Activated T-cell treated with anti-CD3 and anti-CD28 coated beads, Interleukin-2, amount 50 U/mL, for 24 hours (primary cell): ENCODE measurements at regions not wholly inside any gene's neighbourhood (a gene's known extent, or its start where the extent isn't known, plus 50 kb on each side); places are given as distances from the start of the nearest gene placed in this dataset.

Experiments
- DNase-seq: peaks from one replicate; pipeline ENCODE4 v3.0.0-alpha.2; 2020
- H3K27ac Mint-ChIP-seq: 2 replicates; pipeline ENCODE4 v1.8.0; 2020; ENCODE audit warnings: mild to moderate bottlenecking, mixed read lengths
- H3K27me3 Mint-ChIP-seq: 2 replicates; pipeline ENCODE4 v1.8.0; 2020; ENCODE audit warnings: mixed read lengths
- H3K36me3 Mint-ChIP-seq: 2 replicates; pipeline ENCODE4 v1.8.0; 2020; ENCODE audit warnings: low read depth, mixed read lengths
- H3K4me1 Mint-ChIP-seq: 2 replicates; pipeline ENCODE4 v1.8.0; 2020; ENCODE audit warnings: low read depth, mixed read lengths
- H3K4me3 Mint-ChIP-seq: 2 replicates; pipeline ENCODE4 v1.8.0; 2020; ENCODE audit warnings: mild to moderate bottlenecking, moderate library complexity, mixed read lengths
- H3K9me3 Mint-ChIP-seq: 2 replicates; pipeline ENCODE4 v1.8.0; 2020; ENCODE audit warnings: mixed read lengths

DNA sequence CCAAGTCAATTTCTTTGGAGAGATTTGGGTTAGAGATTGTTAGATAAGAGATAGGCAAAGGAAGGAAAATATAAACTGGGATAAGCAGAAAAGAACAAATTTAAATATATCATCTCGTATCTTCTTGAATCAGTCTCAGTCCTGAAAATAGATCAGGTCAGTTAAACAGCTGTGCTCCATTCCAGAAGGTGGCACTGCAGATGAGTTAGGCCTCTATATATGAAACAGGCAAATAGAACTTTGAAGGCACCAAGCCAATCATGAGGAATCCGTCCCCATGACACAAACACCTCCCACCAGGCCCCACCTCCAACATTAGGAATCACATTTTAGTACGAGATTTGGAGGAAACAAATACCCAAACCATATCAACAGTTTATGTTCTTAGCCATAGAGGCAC is 605.5 kb upstream of the USP15 start:
- no peaks in the 10 kb centered on the region for H3K4me1 Mint-ChIP-seq
- no peak overlapping the region for H3K4me3 Mint-ChIP-seq
- no peaks in the 10 kb centered on the region for H3K9me3 Mint-ChIP-seq
- DNase-seq = no peak
- H3K36me3 Mint-ChIP-seq = no peaks in the 10 kb centered on the region
- no peaks in the 10 kb centered on the region for H3K27me3 Mint-ChIP-seq
- no peak overlapping the region for H3K27ac Mint-ChIP-seq

DNA sequence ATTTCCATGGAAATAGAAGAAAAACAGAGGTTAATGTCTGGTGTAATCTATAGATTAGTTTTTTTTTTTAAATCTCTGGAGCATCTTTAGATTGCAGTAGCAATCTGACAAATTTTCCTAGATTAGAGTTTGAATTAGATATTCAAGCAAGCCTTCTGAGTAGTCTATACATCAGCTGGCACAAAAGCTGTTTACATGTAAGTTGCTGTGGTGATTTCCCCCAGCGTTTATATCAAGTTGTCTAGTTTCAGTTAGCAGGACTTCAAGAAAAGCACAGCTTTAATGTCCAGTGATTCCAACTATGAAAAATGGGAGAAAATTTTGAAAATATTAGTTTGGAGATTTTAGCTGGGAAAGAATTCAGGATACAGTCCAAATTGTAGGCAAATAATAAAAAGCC is 605.0 kb upstream of the USP15 start:
- peaks cover 2% of the 10 kb centered on the region for H3K9me3 Mint-ChIP-seq
- H3K4me1 Mint-ChIP-seq = no peaks in the 10 kb centered on the region
- no peak for DNase-seq
- no peaks in the 10 kb centered on the region for H3K36me3 Mint-ChIP-seq
- no peak overlapping the region for H3K27ac Mint-ChIP-seq
- no peak overlapping the region for H3K4me3 Mint-ChIP-seq
- H3K27me3 Mint-ChIP-seq = no peaks in the 10 kb centered on the region

DNA sequence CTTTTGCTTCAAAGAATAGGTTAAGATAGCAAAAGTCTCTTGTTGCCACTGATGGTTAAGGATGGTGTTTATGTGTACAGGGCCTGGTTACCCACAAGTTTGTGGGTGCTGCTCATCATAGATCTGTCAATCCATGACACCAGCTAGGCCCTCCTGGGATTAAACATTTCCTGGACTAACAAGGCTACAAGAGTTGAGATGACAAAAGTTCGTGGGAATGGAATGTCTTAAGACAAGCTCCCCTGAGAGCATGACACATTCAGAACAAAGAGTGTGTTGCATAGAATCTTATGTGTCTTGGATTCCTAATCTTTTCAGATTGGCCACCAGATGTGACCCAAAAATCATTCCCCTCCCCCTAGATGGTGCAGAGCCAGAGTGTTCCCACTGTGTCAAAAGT is 592.5 kb upstream of the USP15 start:
- H3K4me1 Mint-ChIP-seq = no peaks in the 10 kb centered on the region
- no peak overlapping the region for H3K4me3 Mint-ChIP-seq
- DNase-seq = no peak
- H3K27ac Mint-ChIP-seq = no peak overlapping the region
- H3K9me3 Mint-ChIP-seq = peaks cover 21% of the 10 kb centered on the region
- no peaks in the 10 kb centered on the region for H3K36me3 Mint-ChIP-seq
- H3K27me3 Mint-ChIP-seq = no peaks in the 10 kb centered on the region

DNA sequence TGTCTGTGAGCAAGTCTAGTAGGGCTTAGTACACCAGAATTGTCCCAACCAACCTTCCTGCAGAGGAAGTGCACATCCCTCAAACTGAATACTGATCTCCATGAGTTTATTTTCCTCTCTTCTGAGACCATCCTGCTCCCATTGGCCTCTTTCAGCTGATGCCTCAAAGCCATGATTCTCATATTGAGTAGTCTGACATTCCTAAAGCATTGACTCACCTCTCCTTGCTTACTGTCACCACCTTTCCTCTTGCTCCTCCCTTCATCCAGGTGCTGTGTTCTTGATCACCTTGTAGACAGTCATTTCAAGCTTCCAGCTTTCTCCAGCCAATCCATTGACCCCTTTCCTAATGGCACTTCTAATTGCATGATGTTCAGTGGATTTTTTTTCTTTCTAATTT is 583.7 kb upstream of the USP15 start:
- H3K27ac Mint-ChIP-seq = no peak overlapping the region
- H3K27me3 Mint-ChIP-seq = no peaks in the 10 kb centered on the region
- no peak overlapping the region for H3K4me3 Mint-ChIP-seq
- no peaks in the 10 kb centered on the region for H3K4me1 Mint-ChIP-seq
- no peaks in the 10 kb centered on the region for H3K36me3 Mint-ChIP-seq
- H3K9me3 Mint-ChIP-seq = peaks cover 10% of the 10 kb centered on the region
- no peak for DNase-seq

DNA sequence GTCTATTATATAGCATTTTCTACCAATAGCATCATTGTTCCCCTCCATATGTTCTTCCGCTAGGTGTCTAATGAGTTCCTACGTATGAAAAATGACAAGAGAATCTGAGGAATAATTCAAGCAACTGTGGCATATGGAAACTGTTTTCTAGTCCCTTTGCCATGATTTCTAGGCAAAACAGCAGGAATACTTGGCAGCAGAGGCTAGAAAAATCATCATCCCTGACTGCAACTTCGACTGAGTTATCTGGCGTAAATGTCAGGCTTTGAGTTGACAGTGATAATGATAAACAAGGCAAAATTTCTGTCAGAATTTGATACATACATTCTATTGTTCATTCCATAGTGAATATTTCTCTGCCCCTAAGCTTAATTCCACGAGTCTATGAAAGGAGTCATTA is 572.8 kb upstream of the USP15 start:
- Mint-ChIP-seq H3K9me3 (no peaks in the 10 kb centered on the region), H3K27me3 (no peaks in the 10 kb centered on the region), H3K27ac (no peak overlapping the region), H3K4me1 (no peaks in the 10 kb centered on the region), H3K4me3 (no peak overlapping the region), H3K36me3 (no peaks in the 10 kb centered on the region)
- no peak for DNase-seq

DNA sequence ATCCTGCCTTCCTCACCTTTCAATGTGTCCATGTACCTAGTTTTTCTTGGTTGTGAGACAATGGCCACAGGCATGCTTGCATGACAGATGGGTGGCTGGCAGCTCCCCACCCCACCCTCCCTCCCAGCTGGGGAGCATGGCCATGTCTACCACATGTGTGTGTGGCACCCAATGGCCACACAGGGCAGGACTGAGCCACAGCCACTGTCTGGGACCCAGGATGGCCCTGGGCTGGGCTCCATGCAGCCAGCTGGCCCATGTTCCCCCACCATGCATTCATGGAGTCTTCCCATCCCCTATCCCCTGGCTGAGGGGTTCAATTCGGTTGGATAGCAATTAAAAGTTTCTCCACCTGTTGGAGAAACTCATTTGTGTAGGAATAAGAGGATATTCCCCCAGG is 566.0 kb upstream of the USP15 start:
- Mint-ChIP-seq H3K36me3 (no peaks in the 10 kb centered on the region), H3K27ac (no peak overlapping the region), H3K9me3 (peaks cover 15% of the 10 kb centered on the region), H3K4me3 (no peak overlapping the region), H3K27me3 (no peaks in the 10 kb centered on the region), H3K4me1 (no peaks in the 10 kb centered on the region)
- no peak for DNase-seq

DNA sequence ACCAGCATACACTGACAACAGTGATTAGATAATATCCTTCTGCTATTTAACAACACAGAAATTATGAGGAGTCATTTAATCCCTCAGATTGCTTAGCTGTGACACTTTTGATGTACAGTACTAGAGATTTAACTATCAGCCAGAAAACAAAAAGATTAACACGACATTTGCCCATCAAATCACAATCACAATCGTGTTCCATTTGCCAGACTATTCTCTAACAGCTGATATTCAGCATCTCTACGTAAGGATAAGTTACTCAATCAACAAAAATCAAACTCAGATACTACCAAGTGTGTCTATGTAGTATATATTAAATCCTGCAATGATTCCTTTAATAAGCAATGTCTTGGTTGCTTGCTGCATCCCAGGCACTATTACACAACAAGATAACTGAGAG is 558.7 kb upstream of the USP15 start:
- Mint-ChIP-seq H3K27me3 (no peaks in the 10 kb centered on the region), H3K9me3 (peaks cover 2% of the 10 kb centered on the region), H3K4me3 (no peak overlapping the region), H3K36me3 (no peaks in the 10 kb centered on the region), H3K27ac (no peak overlapping the region), H3K4me1 (no peaks in the 10 kb centered on the region)
- no peak for DNase-seq

DNA sequence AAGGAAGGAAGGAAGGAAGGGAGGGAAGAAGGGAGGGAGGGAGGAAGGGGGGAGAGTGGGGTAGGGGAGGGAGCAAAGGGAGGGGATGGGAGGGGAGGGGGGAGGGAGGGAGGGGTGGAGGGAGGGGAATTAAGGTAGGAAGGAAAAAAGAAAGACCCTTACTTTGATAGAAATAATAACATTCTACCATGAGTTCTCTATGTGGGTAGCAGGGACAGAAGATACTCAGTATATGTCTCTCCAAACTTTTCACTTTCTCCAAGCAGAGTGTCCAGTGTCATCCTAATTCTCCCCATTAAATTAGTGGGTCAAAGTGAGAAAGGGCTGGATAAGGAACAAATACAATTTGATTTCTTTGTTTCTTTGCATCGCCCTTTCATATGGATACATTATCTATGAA is 553.4 kb upstream of the USP15 start:
- DNase-seq = no peak
- Mint-ChIP-seq H3K36me3 (no peaks in the 10 kb centered on the region), H3K9me3 (no peaks in the 10 kb centered on the region), H3K27me3 (no peaks in the 10 kb centered on the region), H3K4me1 (no peaks in the 10 kb centered on the region), H3K27ac (no peak overlapping the region), H3K4me3 (no peak overlapping the region)

DNA sequence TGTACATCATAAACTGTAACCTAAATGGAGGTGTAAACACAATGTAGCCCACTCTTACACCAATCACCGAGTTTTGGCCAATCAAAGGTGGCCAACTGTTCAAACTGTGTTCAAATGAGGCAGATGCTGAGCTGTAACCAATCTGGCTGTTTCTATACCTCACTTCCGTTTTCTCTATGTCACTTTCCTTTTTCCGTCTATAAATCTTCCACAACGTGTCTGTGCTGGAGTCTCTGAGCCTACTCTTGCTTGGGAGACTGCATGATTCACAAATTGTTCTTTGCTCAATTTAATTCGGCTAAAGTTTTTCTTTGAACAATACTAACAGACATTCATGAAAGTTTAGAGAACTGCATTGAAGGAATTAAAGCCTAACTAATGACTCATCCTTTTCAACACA is 547.1 kb upstream of the USP15 start:
- Mint-ChIP-seq H3K36me3 (no peaks in the 10 kb centered on the region), H3K9me3 (no peaks in the 10 kb centered on the region), H3K27me3 (no peaks in the 10 kb centered on the region), H3K4me1 (no peaks in the 10 kb centered on the region), H3K27ac (no peak overlapping the region), H3K4me3 (no peak overlapping the region)
- no peak for DNase-seq

DNA sequence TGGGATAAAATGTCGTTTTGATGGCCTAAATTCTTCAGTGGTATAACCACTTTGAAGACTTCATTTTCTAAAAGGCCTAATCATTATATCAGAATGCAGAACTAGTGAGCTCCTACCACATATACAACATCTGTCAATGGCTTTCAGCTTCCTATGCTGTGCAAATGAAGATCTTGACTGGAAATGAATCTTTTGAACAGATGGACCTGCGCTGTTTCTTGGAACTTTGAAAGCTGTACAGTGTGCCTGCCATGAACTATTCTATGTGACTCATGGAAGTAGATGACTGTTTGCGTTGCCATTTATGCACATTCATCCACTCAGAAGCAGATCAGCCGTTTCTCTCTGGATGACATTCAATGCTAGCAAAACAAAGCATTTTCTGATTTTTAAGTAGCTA is 542.2 kb upstream of the USP15 start:
- H3K27ac Mint-ChIP-seq = no peak overlapping the region
- peaks cover 8% of the 10 kb centered on the region for H3K9me3 Mint-ChIP-seq

DNA sequence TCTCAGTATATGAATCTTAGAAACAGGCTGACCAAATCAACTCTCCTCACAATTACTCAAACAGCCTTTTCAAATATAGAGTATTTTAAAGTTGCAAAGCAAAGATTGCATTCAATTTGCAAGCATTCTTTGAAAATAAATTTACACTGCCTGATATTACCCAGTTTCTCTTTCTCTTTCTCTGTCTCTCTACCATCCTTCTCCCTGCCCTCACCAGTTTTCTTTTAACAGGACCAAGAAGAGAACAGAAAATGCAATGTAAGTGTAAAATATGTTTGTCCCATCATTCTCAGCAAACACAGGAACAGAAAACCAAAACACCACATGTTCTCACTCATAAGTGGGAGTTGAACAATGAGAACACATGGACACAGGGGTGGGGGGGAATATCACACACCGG is 520.3 kb upstream of the USP15 start:
- no peaks in the 10 kb centered on the region for H3K27me3 Mint-ChIP-seq
- no peaks in the 10 kb centered on the region for H3K4me1 Mint-ChIP-seq
- H3K27ac Mint-ChIP-seq = no peak overlapping the region
- DNase-seq = no peak
- no peaks in the 10 kb centered on the region for H3K36me3 Mint-ChIP-seq
- H3K4me3 Mint-ChIP-seq = no peak overlapping the region
- H3K9me3 Mint-ChIP-seq = no peaks in the 10 kb centered on the region

More for the DNA sequence above, 542.2 kb upstream of the USP15 start:
- H3K27me3 Mint-ChIP-seq = no peaks in the 10 kb centered on the region
- no peak overlapping the region for H3K4me3 Mint-ChIP-seq
- no peaks in the 10 kb centered on the region for H3K4me1 Mint-ChIP-seq
- DNase-seq = no peak
- no peaks in the 10 kb centered on the region for H3K36me3 Mint-ChIP-seq

DNA sequence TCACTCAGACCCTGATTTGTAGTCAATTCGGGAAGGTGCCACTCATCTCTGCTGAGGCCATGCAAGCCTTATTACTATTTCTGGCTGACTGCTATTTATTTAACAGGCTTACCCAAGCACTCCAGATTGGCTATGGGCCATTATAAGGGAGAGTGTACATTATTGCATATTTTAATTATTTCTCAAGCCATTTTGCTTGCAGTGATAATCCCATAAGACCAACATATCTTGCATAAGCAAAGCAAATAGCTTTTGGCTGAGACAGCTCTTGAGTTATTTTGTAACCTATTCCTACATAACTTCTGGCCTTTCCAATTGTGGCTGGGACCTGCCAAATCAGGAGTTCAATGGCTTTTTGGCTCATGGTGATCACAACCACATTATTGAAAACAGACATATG is 509.6 kb upstream of the USP15 start:
- Mint-ChIP-seq H3K27ac (no peak overlapping the region), H3K4me3 (no peak overlapping the region), H3K4me1 (no peaks in the 10 kb centered on the region), H3K36me3 (no peaks in the 10 kb centered on the region), H3K27me3 (no peaks in the 10 kb centered on the region), H3K9me3 (peaks cover 2% of the 10 kb centered on the region)
- no peak for DNase-seq

DNA sequence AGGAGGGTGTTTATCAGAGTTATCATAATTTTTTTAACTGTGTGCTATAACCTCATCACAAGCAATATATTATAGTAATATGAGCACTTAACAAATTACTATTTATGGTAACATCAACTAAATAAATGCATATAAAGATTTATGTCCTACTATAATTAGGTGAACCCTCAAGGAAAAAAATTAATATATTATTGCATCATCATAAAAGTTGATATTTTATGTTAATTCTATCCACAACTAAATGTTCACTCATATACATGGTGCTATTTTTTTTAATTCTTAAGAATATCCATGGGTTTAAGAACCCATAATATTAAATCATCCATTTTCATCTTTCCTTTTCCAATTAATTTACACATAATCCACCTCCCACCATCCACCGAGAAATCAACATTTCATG is 506.0 kb upstream of the USP15 start:
- no peaks in the 10 kb centered on the region for H3K9me3 Mint-ChIP-seq
- H3K36me3 Mint-ChIP-seq = no peaks in the 10 kb centered on the region
- no peak overlapping the region for H3K4me3 Mint-ChIP-seq
- no peak overlapping the region for H3K27ac Mint-ChIP-seq
- no peaks in the 10 kb centered on the region for H3K4me1 Mint-ChIP-seq
- DNase-seq = no peak
- no peaks in the 10 kb centered on the region for H3K27me3 Mint-ChIP-seq

DNA sequence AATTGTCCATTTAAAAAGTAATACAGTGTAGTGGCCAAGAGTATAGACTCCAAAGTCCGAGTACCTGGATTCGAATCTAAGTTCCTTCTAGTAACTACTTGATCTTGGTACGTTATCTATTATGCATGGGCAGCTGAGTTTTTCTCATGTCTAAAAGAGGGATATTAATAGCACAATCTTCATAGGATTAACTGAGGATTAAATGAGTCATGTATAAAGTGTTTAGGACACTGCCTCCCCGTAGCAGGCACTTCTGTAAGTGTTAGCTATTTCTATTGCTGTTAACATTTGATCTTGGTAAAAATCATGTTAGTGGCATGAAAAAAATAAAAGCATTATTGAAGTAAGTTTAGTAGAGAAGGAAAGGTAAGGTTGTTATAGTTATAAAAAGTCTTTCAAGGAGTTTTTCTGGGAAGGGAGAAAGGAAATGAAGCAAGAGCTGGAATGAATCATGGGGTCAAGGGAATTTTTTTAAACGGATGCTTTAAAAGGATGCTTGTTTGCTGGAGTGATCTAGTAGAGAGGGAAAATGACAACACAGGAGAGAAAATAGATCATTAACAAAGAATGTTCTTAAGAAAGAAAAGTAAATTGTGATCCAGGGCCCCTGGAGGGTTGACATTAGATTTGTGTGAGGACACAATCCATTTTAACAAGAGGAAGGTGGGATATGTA is 502.2 kb upstream of the USP15 start:
- no peak overlapping the region for H3K4me3 Mint-ChIP-seq
- no peaks in the 10 kb centered on the region for H3K36me3 Mint-ChIP-seq
- no peak for DNase-seq
- H3K27me3 Mint-ChIP-seq = no peaks in the 10 kb centered on the region
- no peaks in the 10 kb centered on the region for H3K9me3 Mint-ChIP-seq
- H3K27ac Mint-ChIP-seq = no peak overlapping the region
- no peaks in the 10 kb centered on the region for H3K4me1 Mint-ChIP-seq

DNA sequence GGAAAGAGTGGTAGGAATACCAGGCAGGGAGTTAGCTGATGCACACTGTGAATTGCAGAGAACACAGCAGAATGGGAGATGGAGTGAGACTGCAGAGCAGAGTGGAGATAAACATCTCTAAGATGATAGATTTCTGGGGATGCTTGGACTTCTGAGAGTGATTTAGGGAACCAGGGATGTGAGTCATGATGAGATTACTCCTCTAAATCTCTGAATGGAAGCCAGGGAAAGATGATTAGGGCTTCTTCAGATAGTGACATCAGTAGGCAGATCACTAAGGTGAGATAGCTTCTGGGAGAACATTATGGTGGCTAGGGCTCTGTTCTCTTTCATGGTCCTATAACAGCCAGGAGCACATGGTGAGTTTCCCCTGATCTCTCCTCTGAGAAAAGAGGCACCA is 501.5 kb upstream of the USP15 start:
- H3K27me3 Mint-ChIP-seq = no peaks in the 10 kb centered on the region
- H3K9me3 Mint-ChIP-seq = no peaks in the 10 kb centered on the region
- H3K27ac Mint-ChIP-seq = no peak overlapping the region
- DNase-seq = no peak
- no peak overlapping the region for H3K4me3 Mint-ChIP-seq
- H3K4me1 Mint-ChIP-seq = no peaks in the 10 kb centered on the region
- H3K36me3 Mint-ChIP-seq = no peaks in the 10 kb centered on the region

DNA sequence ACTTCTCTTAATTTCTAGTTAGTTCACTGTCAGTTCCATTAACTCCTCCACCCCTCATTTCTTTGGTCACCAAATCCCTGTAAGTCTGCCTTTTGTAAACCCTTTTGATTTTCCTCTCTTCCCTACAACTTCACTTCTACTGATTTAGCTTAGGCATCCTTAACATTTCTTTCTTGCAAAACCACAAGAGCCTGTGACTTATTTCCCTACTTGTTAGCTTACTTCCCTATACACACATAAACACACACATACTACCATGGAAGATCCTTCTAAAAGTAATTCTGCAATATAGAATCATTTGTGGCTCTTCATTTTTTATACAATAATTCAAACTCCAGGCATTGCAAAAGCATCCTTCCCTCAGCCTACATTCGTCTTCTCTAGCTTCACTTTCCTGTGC is 494.3 kb upstream of the USP15 start:
- DNase-seq = no peak

More for the DNA sequence above, 494.3 kb upstream of the USP15 start:
- H3K9me3 Mint-ChIP-seq = peaks cover 2% of the 10 kb centered on the region
- no peak overlapping the region for H3K4me3 Mint-ChIP-seq
- H3K36me3 Mint-ChIP-seq = no peaks in the 10 kb centered on the region
- no peaks in the 10 kb centered on the region for H3K27me3 Mint-ChIP-seq
- no peak overlapping the region for H3K27ac Mint-ChIP-seq
- no peaks in the 10 kb centered on the region for H3K4me1 Mint-ChIP-seq
